H1 (cell line): ENCODE measurements at regions not wholly inside any gene's neighbourhood (a gene's known extent, or its start where the extent isn't known, plus 50 kb on each side); places are given as distances from the start of the nearest gene placed in this dataset.

Experiments used
- CTCF ChIA-PET: fragments of 300-600 bp; sonication (Branson Sonifier 250); formaldehyde crosslinking; loops from one replicate; lab custom pipeline; 2021; ENCODE audit not compliant: partially characterized antibody; lab: Charles Lee
- POLR2A ChIA-PET: fragments of 300-600 bp; sonication (Branson Sonifier 250); formaldehyde crosslinking; loops from one replicate; lab custom pipeline; 2021; ENCODE audit warnings: inconsistent platforms; ENCODE audit not compliant: partially characterized antibody; lab: Charles Lee
- DNase-seq, 2 experiments: peaks; one replicate each; pipeline versions ENCODE4 v3.0.0 to v3.0.0-alpha.2; 2010 to 2022; ENCODE audit warnings: low spot score in 2 of 2, low read depth in 1 of 2, mixed read lengths in 1 of 2
- FAIRE-seq: peaks from 2 replicates; lab custom pipeline; 2011; peaks lifted over from hg19 to GRCh38; lab: Jason Lieb, UNC
- H2AFZ ChIP-seq: 2 replicates; pipeline ENCODE4 v1.8.1; 2012; ENCODE audit warnings: low read length, inconsistent platforms
- H2AK5ac ChIP-seq: 2 replicates; pipeline ENCODE4 v1.6.1; 2013; ENCODE audit warnings: low read depth, low read length
- H2BK120ac ChIP-seq: replicated peaks from 2 replicates; pipeline ENCODE3; 2013; ENCODE audit warnings: low read depth, low read length, inconsistent platforms
- H2BK12ac ChIP-seq: 2 replicates; pipeline ENCODE4 v1.6.1; 2013; ENCODE audit warnings: low read depth, low read length
- H2BK15ac ChIP-seq: 2 replicates; pipeline ENCODE4 v1.6.1; 2013; ENCODE audit warnings: low read length
- H2BK20ac ChIP-seq: 2 replicates; pipeline ENCODE4 v1.6.1; 2013; ENCODE audit warnings: low read length
- H2BK5ac ChIP-seq: 2 replicates; pipeline ENCODE4 v1.6.1; 2013; ENCODE audit warnings: low read depth, low read length
- H3K14ac ChIP-seq: 2 replicates; pipeline ENCODE4 v1.6.1; 2013; ENCODE audit warnings: inconsistent platforms; ENCODE audit not compliant: insufficient read length
- H3K18ac ChIP-seq: 2 replicates; pipeline ENCODE4 v1.6.1; 2013; ENCODE audit warnings: low read length; ENCODE audit errors: extremely low read depth
- H3K23ac ChIP-seq: 2 replicates; pipeline ENCODE4 v1.6.1; 2013; ENCODE audit warnings: inconsistent platforms; ENCODE audit not compliant: insufficient read length
- H3K23me2 ChIP-seq: 2 replicates; pipeline ENCODE4 v1.6.1; 2013; ENCODE audit warnings: low read depth, low read length
- H3K27ac ChIP-seq: 2 replicates; pipeline ENCODE4 v1.6.1; 2011; ENCODE audit warnings: low read depth, low read length, inconsistent platforms
- H3K27me3 ChIP-seq, 4 experiments: replicated peaks in 1 of 4; 1 replicate in 1 of 4; 2 replicates in 3 of 4; pipeline versions ENCODE4 v1.6.1 to v1.8.1; 2011 to 2013; ENCODE audit warnings: low read length in 3 of 4, mild to moderate bottlenecking in 3 of 4, inconsistent platforms in 2 of 4, mixed read lengths in 2 of 4, moderate library complexity in 1 of 4; ENCODE audit not compliant: control insufficient read depth in 3 of 4, insufficient read depth in 3 of 4; ENCODE audit errors: extremely low read depth in 1 of 4
- H3K36me3 ChIP-seq, 4 experiments: 2 replicates each; pipeline versions ENCODE4 v1.6.1 to v1.8.1; 2011 to 2013; ENCODE audit warnings: mild to moderate bottlenecking in 4 of 4, low read length in 3 of 4, moderate library complexity in 2 of 4, control low read depth in 1 of 4, inconsistent platforms in 1 of 4; ENCODE audit not compliant: insufficient read depth in 4 of 4, control insufficient read depth in 2 of 4
- H3K4ac ChIP-seq: replicated peaks from 2 replicates; pipeline ENCODE3; 2013; ENCODE audit warnings: low read length, low read depth, mixed read lengths, inconsistent platforms; ENCODE audit not compliant: insufficient read length
- H3K4me1 ChIP-seq, 4 experiments: replicated peaks in 1 of 4; 1 replicate in 1 of 4; 2 replicates in 3 of 4; pipeline versions ENCODE4 v1.6.1 to v1.8.1; 2011 to 2013; ENCODE audit warnings: low read length in 3 of 4, inconsistent platforms in 2 of 4, mixed read lengths in 1 of 4; ENCODE audit not compliant: insufficient read depth in 4 of 4, control insufficient read depth in 3 of 4
- H3K4me2 ChIP-seq, 2 experiments: 2 replicates each; pipeline versions ENCODE4 v1.6.1 to v1.8.1; 2011 to 2013; ENCODE audit warnings: low read depth in 2 of 2, low read length in 2 of 2, control low read depth in 1 of 2, inconsistent platforms in 1 of 2, mild to moderate bottlenecking in 1 of 2; ENCODE audit not compliant: insufficient read depth in 1 of 2
- H3K4me3 ChIP-seq, 4 experiments: fragments of 200-600, 300-600 bp in 1 of 4; sonication (generic), shearing (Covaris generic), sonication (Bioruptor Twin) in 1 of 4; 2 replicates each; pipeline versions ENCODE4 v1.5.1 to v1.8.1; 2011 to 2016; ENCODE audit warnings: low read length in 4 of 4, low read depth in 3 of 4, control low read depth in 2 of 4, inconsistent platforms in 2 of 4, mild to moderate bottlenecking in 2 of 4, mixed read lengths in 1 of 4, moderate library complexity in 1 of 4; ENCODE audit not compliant: insufficient read depth in 2 of 4; ENCODE audit errors: extremely low read depth in 1 of 4
- H3K56ac ChIP-seq: replicated peaks from 2 replicates; pipeline ENCODE3; 2013; ENCODE audit warnings: low read depth, mild to moderate bottlenecking, mixed read lengths, low read length, inconsistent platforms; ENCODE audit not compliant: insufficient read length
- H3K79me1 ChIP-seq: 2 replicates; pipeline ENCODE4 v1.6.1; 2013; ENCODE audit warnings: low read depth, low read length, control low read depth
- H3K79me2 ChIP-seq, 2 experiments: 2 replicates each; pipeline versions ENCODE4 v1.6.1 to v1.8.1; 2012 to 2013; ENCODE audit warnings: low read length in 2 of 2, mild to moderate bottlenecking in 2 of 2, inconsistent platforms in 1 of 2; ENCODE audit not compliant: insufficient read depth in 2 of 2, control insufficient read depth in 1 of 2
- H3K9ac ChIP-seq, 4 experiments: replicated peaks in 1 of 4; 1 replicate in 1 of 4; 2 replicates in 3 of 4; pipeline versions ENCODE4 v1.6.1 to v1.8.1; 2011 to 2013; ENCODE audit warnings: low read depth in 3 of 4, low read length in 3 of 4, control low read depth in 2 of 4, mild to moderate bottlenecking in 2 of 4, moderate library complexity in 2 of 4, inconsistent platforms in 1 of 4; ENCODE audit errors: extremely low read depth in 1 of 4
- H3K9me3 ChIP-seq, 2 experiments: 2 replicates each; pipeline versions ENCODE4 v1.6.1 to v1.8.1; 2012 to 2013; ENCODE audit warnings: mild to moderate bottlenecking in 2 of 2, moderate library complexity in 2 of 2, control low read depth in 1 of 2, inconsistent platforms in 1 of 2, low read depth in 1 of 2, low read length in 1 of 2, mixed read lengths in 1 of 2; ENCODE audit not compliant: insufficient read depth in 2 of 2
- H4K20me1 ChIP-seq, 2 experiments: replicated peaks in 1 of 2; 2 replicates each; pipeline versions ENCODE3 to v1.8.1; 2011 to 2013; ENCODE audit warnings: inconsistent platforms in 2 of 2, low read length in 2 of 2, mild to moderate bottlenecking in 1 of 2; ENCODE audit not compliant: insufficient read depth in 2 of 2, control insufficient read depth in 1 of 2
- H4K5ac ChIP-seq: 2 replicates; pipeline ENCODE4 v1.6.1; 2013; ENCODE audit warnings: low read length, low read depth, mixed read lengths, inconsistent platforms; ENCODE audit not compliant: insufficient read length
- H4K8ac ChIP-seq: 2 replicates; pipeline ENCODE4 v1.8.0; 2013; ENCODE audit warnings: mild to moderate bottlenecking, moderate library complexity, low read length, inconsistent platforms; ENCODE audit not compliant: insufficient read depth; ENCODE audit errors: extremely low read depth
- H4K91ac ChIP-seq: replicated peaks from 2 replicates; pipeline ENCODE3; 2013; ENCODE audit warnings: low read length, mixed read lengths, inconsistent platforms; ENCODE audit not compliant: insufficient read length
- BACH1 ChIP-seq: IDR thresholded peaks from 2 replicates; pipeline ENCODE4 v1.6.1; 2012; ENCODE audit warnings: low read length, improper control_type of control experiment
- CTBP2 ChIP-seq: IDR thresholded peaks from 2 replicates; pipeline ENCODE4 v1.7.0; 2011; ENCODE audit warnings: borderline replicate concordance, mild to moderate bottlenecking, moderate library complexity, mixed read lengths, low read length; ENCODE audit not compliant: insufficient read depth, insufficient read length
- JUND ChIP-seq: IDR thresholded peaks from 2 replicates; pipeline ENCODE4 v1.6.1; 2011; ENCODE audit warnings: mild to moderate bottlenecking, improper control_type of control experiment, low read length
- SP4 ChIP-seq: IDR thresholded peaks from 2 replicates; pipeline ENCODE4 v1.6.1; 2012; ENCODE audit warnings: low read length, inconsistent platforms
- WGBS, 2 experiments: shearing (Covaris generic) in 1 of 2; methylation state at CpG; one replicate each; pipeline versions ENCODE4 v1.1.6 to v1.1.7; 2013 to 2015; ENCODE audit warnings: low lambda C conversion rate in 2 of 2, mixed read lengths in 2 of 2, inconsistent platforms in 1 of 2, low coverage in 1 of 2, missing lambda C conversion rate in 1 of 2; ENCODE audit not compliant: insufficient replicate concordance in 2 of 2, insufficient coverage in 1 of 2, insufficient read length in 1 of 2; ENCODE audit errors: extremely low coverage in 1 of 2, missing lambda C conversion rate in 1 of 2; 5-methylcytosine and 5-hydroxymethylcytosine counted together

- no peak overlapping the region for H4K91ac ChIP-seq
- FAIRE-seq: no peak
- H2BK5ac ChIP-seq: no peak overlapping the region
- H2BK120ac ChIP-seq: no peak overlapping the region
- no peak overlapping the region for H3K14ac ChIP-seq
- POLR2A ChIA-PET: no interaction called here
- H3K56ac ChIP-seq: no peak overlapping the region
- no peak for DNase-seq
- WGBS, 2 experiments: 86% methylated on average over 3 of the region's 3 CpGs; no CpG with 5 or more reads in 1 of the 2 experiments
- H4K5ac ChIP-seq: no peak overlapping the region
- CTCF ChIA-PET: interaction anchor here (1.2 to 1.6 kb wide), 2 partner anchors 142 to 161 kb away, joined by 4 read pairs; no protein-coding TSS in a partner anchor
- H3K23ac ChIP-seq: no peak overlapping the region
- H3K23me2 ChIP-seq: no peaks in the 10 kb centered on the region
- no peaks in the 10 kb centered on the region for H3K79me1 ChIP-seq
- H3K9ac ChIP-seq: no peak overlapping the region
- no peaks in the 10 kb centered on the region for H3K27me3 ChIP-seq
- H3K36me3 ChIP-seq: no peaks in the 10 kb centered on the region
- H3K4me3 ChIP-seq: no peak overlapping the region
- no peaks in the 10 kb centered on the region for H3K9me3 ChIP-seq
- no peak overlapping the region for H3K4ac ChIP-seq
- no peaks in the 10 kb centered on the region for H3K4me1 ChIP-seq
- H4K8ac ChIP-seq: no peak overlapping the region
- no peaks in the 10 kb centered on the region for H4K20me1 ChIP-seq
- H3K27ac ChIP-seq: no peak overlapping the region
- no peak overlapping the region for H2BK20ac ChIP-seq
- H3K79me2 ChIP-seq: no peaks in the 10 kb centered on the region
- no peak overlapping the region for H2BK15ac ChIP-seq
- no peak overlapping the region for H2AFZ ChIP-seq
- no peak overlapping the region for H2BK12ac ChIP-seq
- H3K4me2 ChIP-seq: no peak overlapping the region
- no peak overlapping the region for H2AK5ac ChIP-seq
- no peak overlapping the region for H3K18ac ChIP-seq
- TF ChIP-seq JUND: no peak
- no peak for TF ChIP-seq BACH1
- no peak for TF ChIP-seq CTBP2
- TF ChIP-seq SP4: no peak
Observed at GRCh38 chr5:61215996-61216395, 53.7 kb upstream of the SMIM15 start.
